B cell (primary cell): ENCODE measurements at regions not wholly inside any gene's neighbourhood (a gene's known extent, or its start where the extent isn't known, plus 50 kb on each side); places are given as distances from the start of the nearest gene placed in this dataset.

Source experiments
- ATAC-seq: fragments of 200-7000 bp; cut with Tn5 transposase; one replicate; pipeline ENCODE4 v1.10.0; 2021; ENCODE audit warnings: low read depth, mild to moderate bottlenecking, moderate number of reproducible peaks, moderate library complexity
- CTCF ChIA-PET: fragments of 350-600 bp; sonication (Branson Sonifier 250); formaldehyde crosslinking; loops from one replicate; lab custom pipeline; 2021; ENCODE audit warnings: antibody characterized with exemption, inconsistent platforms; lab: Charles Lee
- POLR2A ChIA-PET: fragments of 350-600 bp; sonication (Branson Sonifier 250); formaldehyde crosslinking; loops from one replicate; lab custom pipeline; 2021; ENCODE audit warnings: antibody characterized with exemption; lab: Charles Lee
- DNase-seq: peaks from one replicate; pipeline ENCODE4 v3.0.0; 2013
- H2AFZ ChIP-seq: 2 replicates; pipeline ENCODE4 v1.6.1; 2012; ENCODE audit warnings: mild to moderate bottlenecking, low read depth, low read length; ENCODE audit not compliant: insufficient read depth, poor library complexity, severe bottlenecking
- H3K27ac ChIP-seq, 2 donors: 1 replicate in 1 of 2; 2 replicates in 1 of 2; pipeline ENCODE4 v1.5.1; 2012 to 2013; ENCODE audit warnings: low read length in 2 of 2, mild to moderate bottlenecking in 2 of 2, moderate library complexity in 1 of 2
- H3K27me3 ChIP-seq, 4 experiments: fragments of 200-600 bp in 1 of 4; sonication (generic) in 1 of 4; replicated peaks in 1 of 4; 1 replicate in 2 of 4; 2 replicates in 2 of 4; pipeline versions ENCODE4 v1.6.1 to v1.7.0; 2013 to 2016; ENCODE audit warnings: low read length in 3 of 4, mild to moderate bottlenecking in 2 of 4, mixed read lengths in 1 of 4, moderate library complexity in 1 of 4; ENCODE audit not compliant: insufficient read depth in 4 of 4, control insufficient read depth in 3 of 4; ENCODE audit errors: control extremely low read depth in 1 of 4
- H3K36me3 ChIP-seq, 2 experiments: replicated peaks in 1 of 2; 1 replicate in 1 of 2; 2 replicates in 1 of 2; pipeline versions ENCODE4 v1.6.1 to v1.7.1; 2013; ENCODE audit warnings: low read length in 1 of 2; ENCODE audit not compliant: insufficient read depth in 2 of 2, control insufficient read depth in 1 of 2; ENCODE audit errors: control extremely low read depth in 1 of 2, extremely low read depth in 1 of 2
- H3K4me1 ChIP-seq, 2 donors: fragments of 200-600 bp in 1 of 2; sonication (generic) in 1 of 2; 1 replicate in 1 of 2; 2 replicates in 1 of 2; pipeline versions ENCODE4 v1.5.1 to v1.6.1; 2013 to 2017; ENCODE audit warnings: low read length in 2 of 2; ENCODE audit not compliant: control insufficient read depth in 2 of 2, insufficient read depth in 2 of 2
- H3K4me2 ChIP-seq: replicated peaks from 2 replicates; pipeline ENCODE3; 2012; ENCODE audit warnings: mild to moderate bottlenecking, low read depth, low read length; ENCODE audit not compliant: poor library complexity, severe bottlenecking
- H3K4me3 ChIP-seq, 5 experiments: fragments of 200-600 bp in 1 of 5; sonication (generic) in 1 of 5; 1 replicate in 3 of 5; 2 replicates in 2 of 5; pipeline versions ENCODE4 v1.5.1 to v1.7.0; 2011 to 2016; ENCODE audit warnings: low read length in 4 of 5, mild to moderate bottlenecking in 4 of 5, low read depth in 2 of 5, control low read depth in 1 of 5, moderate library complexity in 1 of 5; ENCODE audit not compliant: insufficient read depth in 1 of 5; ENCODE audit errors: control extremely low read depth in 1 of 5, extremely low read depth in 1 of 5
- H3K79me2 ChIP-seq: fragments of 200-600 bp; sonication (generic); one replicate; pipeline ENCODE4 v1.6.0; 2016; ENCODE audit warnings: low read length; ENCODE audit not compliant: control insufficient read depth, insufficient read depth
- H3K9ac ChIP-seq: fragments of 200-600 bp; sonication (generic); 2 replicates; pipeline ENCODE4 v1.6.1; 2017; ENCODE audit warnings: mild to moderate bottlenecking, low read length, moderate library complexity
- H3K9me3 ChIP-seq, 3 donors: one replicate each; pipeline versions ENCODE4 v1.6.1 to v1.7.1; 2013; ENCODE audit warnings: low read length in 2 of 3; ENCODE audit not compliant: control insufficient read depth in 2 of 3, insufficient read depth in 1 of 3; ENCODE audit errors: control extremely low read depth in 1 of 3
- H4K20me1 ChIP-seq: 2 replicates; pipeline ENCODE4 v1.6.0; 2012; ENCODE audit warnings: mild to moderate bottlenecking, low read length; ENCODE audit not compliant: insufficient read depth, control insufficient read depth, poor library complexity, severe bottlenecking
- H3K27ac Mint-ChIP-seq: one replicate; pipeline ENCODE4 v1.8.0; 2021; ENCODE audit warnings: mixed read lengths
- H3K27me3 Mint-ChIP-seq: one replicate; pipeline ENCODE4 v1.8.0; 2021; ENCODE audit warnings: mixed read lengths
- H3K4me1 Mint-ChIP-seq: one replicate; pipeline ENCODE4 v1.8.0; 2021; ENCODE audit warnings: mixed read lengths
- H3K4me3 Mint-ChIP-seq: one replicate; pipeline ENCODE4 v1.8.0; 2021; ENCODE audit warnings: mixed read lengths
- H3K9me3 Mint-ChIP-seq: one replicate; pipeline ENCODE4 v1.8.0; 2022; ENCODE audit warnings: mixed read lengths; ENCODE audit not compliant: insufficient read depth
- EZH2 ChIP-seq: IDR thresholded peaks from 2 replicates; pipeline ENCODE4 v1.6.1; 2012; ENCODE audit warnings: borderline replicate concordance, low read depth, mild to moderate bottlenecking, moderate library complexity, low read length; ENCODE audit not compliant: insufficient read depth, poor library complexity, severe bottlenecking
- WGBS: methylation state at CpG from one replicate; pipeline ENCODE4 v1.1.5; 2013; ENCODE audit warnings: missing lambda C conversion rate; ENCODE audit not compliant: insufficient coverage; 5-methylcytosine and 5-hydroxymethylcytosine counted together
- intact Hi-C: fragments of 100-400 bp; cut with micrococcal nuclease; formaldehyde crosslinking; loops from one replicate; pipeline ENCODE4 v1.10.0; 2022
- TF ChIP-seq, protein P1 (sequence below): fragments of 200-600 bp; IDR thresholded peaks from one replicate; pipeline ENCODE4 v1.8.0; 2022; ENCODE audit warnings: antibody characterized with exemption, mild to moderate bottlenecking

DNA sequence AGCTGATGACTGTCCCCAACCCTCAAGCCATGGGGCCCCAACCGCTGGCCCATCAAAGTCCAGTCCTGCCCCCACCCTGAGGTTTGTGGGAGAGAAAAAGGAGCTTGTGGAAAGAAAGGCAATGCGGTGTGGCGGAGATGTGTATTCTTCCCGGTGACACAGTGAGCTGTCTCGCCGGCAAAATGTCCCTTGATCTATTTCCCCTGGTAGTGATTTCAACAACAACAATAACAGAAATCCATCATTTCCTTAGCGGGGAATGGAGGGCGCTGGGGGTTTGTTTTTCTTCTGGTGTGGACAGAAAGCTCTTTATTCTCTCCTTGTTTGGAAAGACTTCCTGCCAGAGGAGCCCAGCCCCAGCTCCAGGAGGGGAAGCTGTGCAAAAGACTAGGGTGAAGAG lies 93.7 kb upstream of the LHX5 start:
- Mint-ChIP-seq H3K27me3 (peaks cover 43% of the 10 kb centered on the region), H3K4me3 (no peak overlapping the region), H3K9me3 (no peaks in the 10 kb centered on the region), H3K27ac (no peak overlapping the region), H3K4me1 (no peaks in the 10 kb centered on the region)
- H3K4me3 ChIP-seq, result no peak overlapping the region
- H4K20me1 ChIP-seq, result no peaks in the 10 kb centered on the region
- H3K36me3 ChIP-seq, result no peaks in the 10 kb centered on the region
- H2AFZ ChIP-seq, result no peak overlapping the region
- H3K27me3 ChIP-seq, result peaks cover 0 to 10% (median 1%) of the 10 kb centered on the region in 4 experiments
- no peak for ATAC-seq
- peaks cover 0 to 9% (median 0%) of the 10 kb centered on the region in 3 donors for H3K9me3 ChIP-seq
- H3K4me1 ChIP-seq, result no peaks in the 10 kb centered on the region
- intact Hi-C loops, result no loop called here
- TF ChIP-seq, protein P1, sequence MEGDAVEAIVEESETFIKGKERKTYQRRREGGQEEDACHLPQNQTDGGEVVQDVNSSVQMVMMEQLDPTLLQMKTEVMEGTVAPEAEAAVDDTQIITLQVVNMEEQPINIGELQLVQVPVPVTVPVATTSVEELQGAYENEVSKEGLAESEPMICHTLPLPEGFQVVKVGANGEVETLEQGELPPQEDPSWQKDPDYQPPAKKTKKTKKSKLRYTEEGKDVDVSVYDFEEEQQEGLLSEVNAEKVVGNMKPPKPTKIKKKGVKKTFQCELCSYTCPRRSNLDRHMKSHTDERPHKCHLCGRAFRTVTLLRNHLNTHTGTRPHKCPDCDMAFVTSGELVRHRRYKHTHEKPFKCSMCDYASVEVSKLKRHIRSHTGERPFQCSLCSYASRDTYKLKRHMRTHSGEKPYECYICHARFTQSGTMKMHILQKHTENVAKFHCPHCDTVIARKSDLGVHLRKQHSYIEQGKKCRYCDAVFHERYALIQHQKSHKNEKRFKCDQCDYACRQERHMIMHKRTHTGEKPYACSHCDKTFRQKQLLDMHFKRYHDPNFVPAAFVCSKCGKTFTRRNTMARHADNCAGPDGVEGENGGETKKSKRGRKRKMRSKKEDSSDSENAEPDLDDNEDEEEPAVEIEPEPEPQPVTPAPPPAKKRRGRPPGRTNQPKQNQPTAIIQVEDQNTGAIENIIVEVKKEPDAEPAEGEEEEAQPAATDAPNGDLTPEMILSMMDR, result no peak
- no peak for TF ChIP-seq EZH2
- H3K4me2 ChIP-seq, result no peak overlapping the region
- CTCF ChIA-PET, result no interaction called here
- WGBS, result no CpG with 5 or more reads among the region's 8 CpGs
- DNase-seq, result no peak
- no peak overlapping the region for H3K27ac ChIP-seq
- H3K9ac ChIP-seq, result no peak overlapping the region
- H3K79me2 ChIP-seq, result no peaks in the 10 kb centered on the region
- POLR2A ChIA-PET, result no interaction called here

DNA sequence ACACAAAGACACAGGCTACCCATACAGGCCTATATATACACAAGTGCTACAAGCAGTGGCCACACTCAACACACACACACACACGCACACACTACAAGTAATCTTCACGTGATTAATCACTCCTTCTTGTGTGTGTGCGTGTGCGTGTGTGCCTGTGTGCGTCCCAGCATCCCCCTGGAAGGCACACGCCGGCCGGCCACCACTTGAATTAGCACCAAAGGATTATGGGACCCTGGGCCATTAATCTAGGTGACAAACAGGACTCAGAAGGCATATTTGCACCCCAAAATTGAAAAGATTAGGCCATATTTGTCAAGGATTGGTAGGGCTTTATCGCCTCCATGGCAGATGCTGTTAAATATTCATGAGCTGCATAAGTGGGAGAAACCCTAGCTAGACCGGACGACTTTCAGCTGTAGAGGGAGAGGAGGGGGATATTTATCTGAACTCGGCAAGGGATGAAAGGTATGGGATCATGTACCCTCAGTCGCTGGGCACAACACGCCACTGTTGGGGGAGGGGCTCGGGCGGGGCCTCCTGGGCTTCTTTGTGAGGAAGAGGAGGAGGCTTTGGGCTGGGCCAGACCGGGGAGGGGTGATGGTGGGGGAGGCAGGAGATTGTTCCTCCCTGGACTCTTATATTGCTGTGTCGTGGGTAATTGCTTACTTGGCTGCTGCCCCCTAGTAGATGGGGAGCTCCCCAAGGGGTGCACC lies 89.6 kb upstream of the LHX5 start:
- Histone ChIP-seq H3K79me2 (no peaks in the 10 kb centered on the region), H2AFZ (no peak overlapping the region), H4K20me1 (no peaks in the 10 kb centered on the region), H3K4me1 (no peaks in the 10 kb centered on the region), H3K9me3 (peaks cover 0 to 3% (median 0%) of the 10 kb centered on the region in 3 donors), H3K27ac (no peak overlapping the region), H3K27me3 (peaks cover 0 to 10% (median 1%) of the 10 kb centered on the region in 4 experiments), H3K9ac (no peak overlapping the region), H3K4me2 (no peak overlapping the region), H3K36me3 (no peaks in the 10 kb centered on the region), H3K4me3 (no peak overlapping the region)
- Mint-ChIP-seq H3K4me3 (no peak overlapping the region), H3K27me3 (peaks cover 35% of the 10 kb centered on the region), H3K4me1 (no peaks in the 10 kb centered on the region), H3K9me3 (no peaks in the 10 kb centered on the region), H3K27ac (no peak overlapping the region)
- WGBS, result 74% methylated on average over 12 of the region's 18 CpGs
- ATAC-seq (no peak), DNase-seq (no peak)
- ChIA-PET POLR2A (no interaction called here), CTCF (no interaction called here)
- no peak for TF ChIP-seq EZH2
- intact Hi-C loops, result no loop called here
